C4-2B (cell line): ENCODE measurements at regions not wholly inside any gene's neighbourhood (a gene's known extent, or its start where the extent isn't known, plus 50 kb on each side); places are given as distances from the start of the nearest gene placed in this dataset.

Source experiments
- H3K27ac ChIP-seq: fragments of 450-650 bp; 2 replicates; pipeline ENCODE4 v1.5.1; 2017
- ZFX ChIP-seq: fragments of 450-650 bp; IDR thresholded peaks from 2 replicates; pipeline ENCODE4 v1.6.1; 2017
- TF ChIP-seq, protein P1 (sequence below): fragments of 450-650 bp; conservative IDR thresholded peaks from 2 replicates; pipeline ENCODE4 v1.5.1; 2017; ENCODE audit warnings: mild to moderate bottlenecking

- TF ChIP-seq ZFX: no peak
- TF ChIP-seq, protein P1, sequence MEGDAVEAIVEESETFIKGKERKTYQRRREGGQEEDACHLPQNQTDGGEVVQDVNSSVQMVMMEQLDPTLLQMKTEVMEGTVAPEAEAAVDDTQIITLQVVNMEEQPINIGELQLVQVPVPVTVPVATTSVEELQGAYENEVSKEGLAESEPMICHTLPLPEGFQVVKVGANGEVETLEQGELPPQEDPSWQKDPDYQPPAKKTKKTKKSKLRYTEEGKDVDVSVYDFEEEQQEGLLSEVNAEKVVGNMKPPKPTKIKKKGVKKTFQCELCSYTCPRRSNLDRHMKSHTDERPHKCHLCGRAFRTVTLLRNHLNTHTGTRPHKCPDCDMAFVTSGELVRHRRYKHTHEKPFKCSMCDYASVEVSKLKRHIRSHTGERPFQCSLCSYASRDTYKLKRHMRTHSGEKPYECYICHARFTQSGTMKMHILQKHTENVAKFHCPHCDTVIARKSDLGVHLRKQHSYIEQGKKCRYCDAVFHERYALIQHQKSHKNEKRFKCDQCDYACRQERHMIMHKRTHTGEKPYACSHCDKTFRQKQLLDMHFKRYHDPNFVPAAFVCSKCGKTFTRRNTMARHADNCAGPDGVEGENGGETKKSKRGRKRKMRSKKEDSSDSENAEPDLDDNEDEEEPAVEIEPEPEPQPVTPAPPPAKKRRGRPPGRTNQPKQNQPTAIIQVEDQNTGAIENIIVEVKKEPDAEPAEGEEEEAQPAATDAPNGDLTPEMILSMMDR: no peak
- H3K27ac ChIP-seq: peak overlapping the region; percentile 54
Observed at GRCh38 chr7:41149576-41149975, 553.3 kb downstream of the INHBA start.

DNA sequence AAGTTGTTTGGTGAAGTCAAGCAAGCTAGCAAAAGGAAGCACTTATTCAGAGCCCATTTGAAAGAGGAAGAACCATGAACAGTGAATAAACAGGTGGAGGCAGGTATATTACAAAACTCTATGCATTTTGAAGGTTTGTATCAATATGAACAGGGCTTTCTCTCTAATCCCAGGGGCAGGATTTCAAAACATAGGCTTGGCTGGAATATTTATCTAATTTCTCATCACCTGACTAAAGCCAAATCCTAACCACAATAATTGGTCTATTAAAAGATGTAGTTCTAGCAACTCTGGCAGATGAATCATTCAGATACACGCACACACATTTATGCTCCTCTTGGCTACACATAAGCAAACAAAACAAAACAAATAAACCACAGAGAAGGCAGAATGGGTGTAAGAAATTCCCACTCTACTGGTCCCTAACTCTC is 554.4 kb downstream of the INHBA start:
- TF ChIP-seq, protein P1: no peak
- no peak for TF ChIP-seq ZFX
- no peak overlapping the region for H3K27ac ChIP-seq

GRCh38 chr7:41147606-41148485 is 555.0 kb downstream of the INHBA start:
- H3K27ac ChIP-seq: no peak overlapping the region
- TF ChIP-seq, protein P1: no peak
- TF ChIP-seq ZFX: no peak

GRCh38 chr7:41146429-41146828 is 556.5 kb downstream of the INHBA start:
- TF ChIP-seq, protein P1: no peak
- no peak for TF ChIP-seq ZFX
- no peak overlapping the region for H3K27ac ChIP-seq

- H3K27ac ChIP-seq: no peak overlapping the region
- TF ChIP-seq, protein P1: no peak
- TF ChIP-seq ZFX: no peak
Observed at GRCh38 chr7:41145656-41146055, 557.2 kb downstream of the INHBA start.

DNA sequence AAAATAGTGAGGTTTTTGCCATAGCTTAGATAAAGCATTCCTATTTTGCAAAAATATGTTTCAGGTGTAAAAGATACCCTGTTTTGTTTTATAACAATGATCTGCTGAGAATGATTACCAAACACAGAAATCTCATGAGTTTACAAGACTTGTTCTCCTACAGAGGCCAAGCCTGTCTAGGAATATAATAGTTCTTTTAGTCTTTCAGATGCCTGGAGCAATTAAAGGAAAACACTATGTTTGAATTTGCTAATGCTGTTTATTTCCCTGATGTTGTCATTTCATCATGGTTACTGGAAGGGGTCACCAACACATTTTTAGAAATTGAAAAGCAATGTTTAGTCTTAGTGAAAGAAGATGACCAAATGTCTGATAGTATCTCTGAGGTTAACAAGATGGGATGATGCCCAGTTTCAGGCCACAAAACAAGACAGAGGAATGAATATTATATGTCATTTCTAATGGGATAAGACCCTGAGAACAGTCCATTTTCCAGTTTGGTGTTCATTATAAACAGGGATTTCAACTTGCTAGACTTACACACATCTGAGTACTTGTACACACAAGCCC is 559.9 kb downstream of the INHBA start:
- no peak overlapping the region for H3K27ac ChIP-seq
- TF ChIP-seq, protein P1: no peak
- TF ChIP-seq ZFX: no peak

- TF ChIP-seq, protein P1: no peak
- no peak for TF ChIP-seq ZFX
- no peak overlapping the region for H3K27ac ChIP-seq
Observed at GRCh38 chr7:41139789-41140188, 563.1 kb downstream of the INHBA start.
